22Rv1 (cell line): ENCODE measurements at regions not wholly inside any gene's neighbourhood (a gene's known extent, or its start where the extent isn't known, plus 50 kb on each side); places are given as distances from the start of the nearest gene placed in this dataset.

Experiments used
- ZFX ChIP-seq: fragments of 450-650 bp; IDR thresholded peaks from 2 replicates; pipeline ENCODE4 v1.6.1; 2017; ENCODE audit warnings: antibody characterized with exemption, borderline replicate concordance
- TF ChIP-seq, protein P1 (sequence below): fragments of 450-650 bp; IDR thresholded peaks from 2 replicates; pipeline ENCODE4 v1.5.1; 2017; ENCODE audit warnings: mild to moderate bottlenecking

GRCh38 chr3:107882881-107883280, 207.9 kb downstream of the CD47 start:
- TF ChIP-seq, protein P1, sequence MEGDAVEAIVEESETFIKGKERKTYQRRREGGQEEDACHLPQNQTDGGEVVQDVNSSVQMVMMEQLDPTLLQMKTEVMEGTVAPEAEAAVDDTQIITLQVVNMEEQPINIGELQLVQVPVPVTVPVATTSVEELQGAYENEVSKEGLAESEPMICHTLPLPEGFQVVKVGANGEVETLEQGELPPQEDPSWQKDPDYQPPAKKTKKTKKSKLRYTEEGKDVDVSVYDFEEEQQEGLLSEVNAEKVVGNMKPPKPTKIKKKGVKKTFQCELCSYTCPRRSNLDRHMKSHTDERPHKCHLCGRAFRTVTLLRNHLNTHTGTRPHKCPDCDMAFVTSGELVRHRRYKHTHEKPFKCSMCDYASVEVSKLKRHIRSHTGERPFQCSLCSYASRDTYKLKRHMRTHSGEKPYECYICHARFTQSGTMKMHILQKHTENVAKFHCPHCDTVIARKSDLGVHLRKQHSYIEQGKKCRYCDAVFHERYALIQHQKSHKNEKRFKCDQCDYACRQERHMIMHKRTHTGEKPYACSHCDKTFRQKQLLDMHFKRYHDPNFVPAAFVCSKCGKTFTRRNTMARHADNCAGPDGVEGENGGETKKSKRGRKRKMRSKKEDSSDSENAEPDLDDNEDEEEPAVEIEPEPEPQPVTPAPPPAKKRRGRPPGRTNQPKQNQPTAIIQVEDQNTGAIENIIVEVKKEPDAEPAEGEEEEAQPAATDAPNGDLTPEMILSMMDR, result no peak
- TF ChIP-seq ZFX, result no peak
